Smooth muscle cell (in vitro differentiated cells): ENCODE measurements at regions not wholly inside any gene's neighbourhood (a gene's known extent, or its start where the extent isn't known, plus 50 kb on each side); places are given as distances from the start of the nearest gene placed in this dataset.

Experiments used
- DNase-seq: peaks from one replicate; lab custom pipeline; 2025; ENCODE audit not compliant: unreplicated experiment; lab: John Stamatoyannopoulos, UW
- H2AFZ ChIP-seq: fragments of 200-600 bp; sonication (generic); 2 replicates; pipeline ENCODE4 v1.6.0; 2016; ENCODE audit warnings: antibody characterized with exemption, low read depth, mild to moderate bottlenecking
- H3F3A ChIP-seq: fragments of 200-600 bp; sonication (generic); 2 replicates; pipeline ENCODE4 v1.6.0; 2017; ENCODE audit warnings: antibody characterized with exemption, low read depth
- H3K27ac ChIP-seq: fragments of 200-600 bp; sonication (generic); 2 replicates; pipeline ENCODE4 v1.5.1; 2016; ENCODE audit warnings: low read depth, mild to moderate bottlenecking
- H3K27me3 ChIP-seq: fragments of 200-600 bp; sonication (generic); 2 replicates; pipeline ENCODE4 v1.6.1; 2016; ENCODE audit warnings: low read depth, mild to moderate bottlenecking
- H3K36me3 ChIP-seq: fragments of 200-600 bp; sonication (generic); 2 replicates; pipeline ENCODE4 v1.5.1; 2016; ENCODE audit warnings: low read depth
- H3K4me1 ChIP-seq: fragments of 200-600 bp; sonication (generic); 2 replicates; pipeline ENCODE4 v1.5.1; 2016; ENCODE audit warnings: low read depth
- H3K4me2 ChIP-seq: fragments of 200-600 bp; sonication (generic); 2 replicates; pipeline ENCODE4 v1.6.0; 2016; ENCODE audit warnings: mild to moderate bottlenecking
- H3K4me3 ChIP-seq: fragments of 200-600 bp; sonication (generic); 2 replicates; pipeline ENCODE4 v1.5.1; 2016; ENCODE audit warnings: mild to moderate bottlenecking
- H3K79me2 ChIP-seq: fragments of 200-600 bp; sonication (generic); 2 replicates; pipeline ENCODE4 v1.6.0; 2016; ENCODE audit warnings: low read depth, mild to moderate bottlenecking
- H3K9ac ChIP-seq: fragments of 200-600 bp; sonication (generic); 2 replicates; pipeline ENCODE4 v1.6.0; 2016; ENCODE audit warnings: low read depth
- H3K9me3 ChIP-seq: fragments of 200-600 bp; sonication (generic); replicated peaks from 2 replicates; pipeline ENCODE4 v1.5.1; 2016; ENCODE audit warnings: low read depth
- H4K20me1 ChIP-seq: fragments of 200-600 bp; sonication (generic); 2 replicates; pipeline ENCODE4 v1.6.0; 2016; ENCODE audit warnings: low read depth
- WGBS: methylation state at CpG from one replicate; pipeline ENCODE4 v1.1.7; 2016; ENCODE audit warnings: low lambda C conversion rate; 5-methylcytosine and 5-hydroxymethylcytosine counted together
- TF ChIP-seq, protein P1 (sequence below): fragments of 200-600 bp; sonication (generic); IDR thresholded peaks from 2 replicates; pipeline ENCODE4 v1.5.1; 2017; ENCODE audit warnings: borderline replicate concordance, mild to moderate bottlenecking, antibody characterized with exemption; ENCODE audit not compliant: insufficient read depth, poor library complexity, severe bottlenecking

DNA sequence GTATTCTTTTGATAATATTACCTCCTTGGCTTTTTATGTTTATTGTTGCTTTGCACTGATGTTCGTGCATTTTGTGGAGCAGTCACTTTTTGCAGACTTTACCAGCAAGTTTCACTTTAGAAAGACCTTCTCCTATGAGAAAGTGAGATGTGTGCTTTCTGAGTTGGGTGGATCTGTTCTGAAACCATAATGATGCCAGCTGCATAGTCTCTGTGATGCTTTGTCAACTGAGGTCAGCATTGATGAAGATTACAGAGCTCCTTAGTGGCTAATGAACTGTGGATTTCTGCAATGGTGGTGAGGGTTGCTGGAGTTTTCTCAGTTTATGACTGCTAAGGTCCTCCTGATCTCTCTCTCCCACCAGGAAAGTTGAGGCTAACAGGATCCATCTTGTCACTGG, 309.9 kb upstream of the SLITRK6 start:
- no peak for DNase-seq
- Histone ChIP-seq H3K9me3 (no peaks in the 10 kb centered on the region), H3K36me3 (no peaks in the 10 kb centered on the region), H3K4me1 (no peaks in the 10 kb centered on the region), H3K27ac (no peak overlapping the region), H3K4me3 (no peak overlapping the region), H3K4me2 (no peak overlapping the region), H3K9ac (no peak overlapping the region), H2AFZ (no peak overlapping the region), H3K27me3 (no peaks in the 10 kb centered on the region), H3K79me2 (no peaks in the 10 kb centered on the region), H4K20me1 (no peaks in the 10 kb centered on the region), H3F3A (no peaks in the 10 kb centered on the region)
- TF ChIP-seq, protein P1, sequence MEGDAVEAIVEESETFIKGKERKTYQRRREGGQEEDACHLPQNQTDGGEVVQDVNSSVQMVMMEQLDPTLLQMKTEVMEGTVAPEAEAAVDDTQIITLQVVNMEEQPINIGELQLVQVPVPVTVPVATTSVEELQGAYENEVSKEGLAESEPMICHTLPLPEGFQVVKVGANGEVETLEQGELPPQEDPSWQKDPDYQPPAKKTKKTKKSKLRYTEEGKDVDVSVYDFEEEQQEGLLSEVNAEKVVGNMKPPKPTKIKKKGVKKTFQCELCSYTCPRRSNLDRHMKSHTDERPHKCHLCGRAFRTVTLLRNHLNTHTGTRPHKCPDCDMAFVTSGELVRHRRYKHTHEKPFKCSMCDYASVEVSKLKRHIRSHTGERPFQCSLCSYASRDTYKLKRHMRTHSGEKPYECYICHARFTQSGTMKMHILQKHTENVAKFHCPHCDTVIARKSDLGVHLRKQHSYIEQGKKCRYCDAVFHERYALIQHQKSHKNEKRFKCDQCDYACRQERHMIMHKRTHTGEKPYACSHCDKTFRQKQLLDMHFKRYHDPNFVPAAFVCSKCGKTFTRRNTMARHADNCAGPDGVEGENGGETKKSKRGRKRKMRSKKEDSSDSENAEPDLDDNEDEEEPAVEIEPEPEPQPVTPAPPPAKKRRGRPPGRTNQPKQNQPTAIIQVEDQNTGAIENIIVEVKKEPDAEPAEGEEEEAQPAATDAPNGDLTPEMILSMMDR = no peak
- WGBS = 73% methylated on average over 1 of the region's 1 CpG

DNA sequence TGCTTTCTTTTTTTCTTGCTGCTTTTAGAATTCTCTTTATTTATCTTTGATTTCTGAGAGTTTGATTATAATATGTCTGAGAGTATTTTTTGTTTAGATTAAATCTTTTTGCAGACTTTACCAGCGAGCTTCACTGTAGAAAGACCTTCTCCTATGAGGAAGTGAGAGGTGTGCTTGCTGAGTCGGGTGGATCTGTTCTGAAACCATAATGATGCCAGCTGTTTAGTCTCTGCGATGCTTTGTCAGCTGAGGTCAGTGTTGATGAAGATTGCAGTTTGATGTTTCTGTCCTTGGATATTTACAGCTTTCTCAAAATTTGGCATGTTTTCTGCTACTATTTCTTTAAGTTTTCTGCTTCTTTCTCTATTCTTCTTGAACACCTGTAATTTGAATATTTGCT, 309.1 kb upstream of the SLITRK6 start:
- H3K27ac ChIP-seq = no peak overlapping the region
- H3K9me3 ChIP-seq = no peaks in the 10 kb centered on the region
- no peaks in the 10 kb centered on the region for H3K79me2 ChIP-seq
- no peak for DNase-seq
- WGBS = 92% methylated on average over 3 of the region's 3 CpGs
- no peaks in the 10 kb centered on the region for H3K4me1 ChIP-seq
- H3F3A ChIP-seq = no peaks in the 10 kb centered on the region
- TF ChIP-seq, protein P1 = no peak
- H3K4me2 ChIP-seq = no peak overlapping the region
- no peak overlapping the region for H3K4me3 ChIP-seq
- H3K27me3 ChIP-seq = no peaks in the 10 kb centered on the region
- no peak overlapping the region for H3K9ac ChIP-seq
- no peak overlapping the region for H2AFZ ChIP-seq
- no peaks in the 10 kb centered on the region for H3K36me3 ChIP-seq
- no peaks in the 10 kb centered on the region for H4K20me1 ChIP-seq

DNA sequence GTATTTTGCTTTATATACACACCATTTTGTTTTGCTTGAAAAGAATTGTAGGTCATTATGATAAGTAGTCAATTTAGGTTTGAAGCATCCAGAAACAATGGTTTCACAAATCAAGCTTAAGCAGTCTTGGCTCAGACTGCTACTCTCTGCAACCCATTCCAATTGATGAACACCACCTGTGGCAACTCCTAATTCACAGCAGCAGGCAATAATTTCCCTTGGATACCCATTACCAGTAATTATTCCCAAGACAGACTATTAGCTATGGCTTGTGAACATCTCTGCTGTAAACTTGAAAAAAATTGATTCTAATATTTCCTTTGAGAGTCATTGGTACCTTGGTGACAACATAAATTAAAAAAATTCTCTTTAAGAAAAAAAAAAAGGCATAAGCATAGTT, 299.3 kb upstream of the SLITRK6 start:
- Histone ChIP-seq H3K9ac (no peak overlapping the region), H3K9me3 (no peaks in the 10 kb centered on the region), H3K4me1 (no peaks in the 10 kb centered on the region), H2AFZ (no peak overlapping the region), H3K27me3 (no peaks in the 10 kb centered on the region), H3K36me3 (no peaks in the 10 kb centered on the region), H3K27ac (no peak overlapping the region), H3K4me3 (no peak overlapping the region), H3F3A (no peaks in the 10 kb centered on the region), H3K4me2 (no peak overlapping the region), H4K20me1 (no peaks in the 10 kb centered on the region), H3K79me2 (no peaks in the 10 kb centered on the region)
- DNase-seq = no peak
- TF ChIP-seq, protein P1 = no peak

DNA sequence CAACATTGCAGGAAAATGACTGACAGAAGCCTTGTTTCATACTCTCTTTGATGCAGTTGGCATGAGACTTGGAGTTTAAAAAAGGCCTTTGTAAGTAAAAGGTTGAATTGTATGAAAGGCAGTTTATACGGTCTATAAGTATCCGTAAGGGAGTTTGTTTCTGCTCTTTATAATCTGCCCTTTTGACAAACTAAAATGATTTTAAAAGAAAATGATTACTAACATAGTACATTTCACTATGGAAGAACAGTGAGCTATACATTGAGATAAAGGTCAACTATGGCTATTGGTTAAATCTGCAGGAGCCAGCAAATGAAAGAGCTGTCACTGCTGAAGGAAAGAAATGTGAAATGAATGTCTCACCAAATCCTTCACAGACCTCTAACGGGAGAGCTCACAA, 296.1 kb upstream of the SLITRK6 start:
- no peaks in the 10 kb centered on the region for H3K36me3 ChIP-seq
- WGBS = 97% methylated on average over 3 of the region's 3 CpGs

More for the DNA sequence above, 296.1 kb upstream of the SLITRK6 start:
- Histone ChIP-seq H4K20me1 (no peaks in the 10 kb centered on the region), H3F3A (no peaks in the 10 kb centered on the region), H3K27me3 (no peaks in the 10 kb centered on the region), H3K27ac (no peak overlapping the region), H3K4me3 (no peak overlapping the region), H3K4me2 (no peak overlapping the region), H2AFZ (no peak overlapping the region), H3K9ac (no peak overlapping the region), H3K9me3 (no peaks in the 10 kb centered on the region), H3K79me2 (no peaks in the 10 kb centered on the region), H3K4me1 (no peaks in the 10 kb centered on the region)
- TF ChIP-seq, protein P1 = no peak
- no peak for DNase-seq
